Thyroid gland (tissue), 4 donors: ENCODE measurements at regions not wholly inside any gene's neighbourhood (a gene's known extent, or its start where the extent isn't known, plus 50 kb on each side); places are given as distances from the start of the nearest gene placed in this dataset.

Experiments used
- DNase-seq, 2 donors: peaks; one replicate each; pipeline ENCODE4 v3.0.0-alpha.2; 2019
- H3K27ac ChIP-seq, 3 donors: fragments of 200-600 bp; sonication (generic); 1 replicate in 2 of 3; 2 replicates in 1 of 3; pipeline ENCODE4 v1.5.1; 2016 to 2019; ENCODE audit warnings: mild to moderate bottlenecking in 1 of 3, moderate library complexity in 1 of 3
- H3K27me3 ChIP-seq: fragments of 200-600 bp; sonication (generic); one replicate; pipeline ENCODE4 v1.5.1; 2019
- H3K36me3 ChIP-seq, 2 donors: fragments of 200-600 bp; sonication (generic); one replicate each; pipeline ENCODE4 v1.5.1; 2016 to 2019
- H3K4me1 ChIP-seq, 2 donors: fragments of 200-600 bp; sonication (generic); one replicate each; pipeline ENCODE4 v1.5.1; 2017 to 2019
- H3K4me3 ChIP-seq, 3 donors: fragments of 200-600 bp; sonication (generic); replicated peaks in 1 of 3; 1 replicate in 2 of 3; 2 replicates in 1 of 3; pipeline ENCODE4 v1.5.1; 2016; ENCODE audit warnings: mild to moderate bottlenecking in 1 of 3
- H3K9me3 ChIP-seq: fragments of 200-600 bp; sonication (generic); one replicate; pipeline ENCODE4 v1.5.1; 2017
- CTCF ChIP-seq, 6 experiments: fragments of 200-600 bp in 3 of 6; fragments of 450-650 bp in 3 of 6; sonication (generic) in 3 of 6; IDR thresholded peaks; one replicate each; pipeline ENCODE4 v1.5.1; 2016 to 2019; ENCODE audit warnings: antibody characterized with exemption in 6 of 6, mild to moderate bottlenecking in 2 of 6, inconsistent platforms in 1 of 6, moderate library complexity in 1 of 6
- POLR2A ChIP-seq, 2 donors: fragments of 450-650 bp; IDR thresholded peaks; one replicate each; pipeline ENCODE4 v1.6.1; 2017; ENCODE audit warnings: antibody characterized with exemption in 2 of 2, mild to moderate bottlenecking in 2 of 2, moderate library complexity in 1 of 2
- WGBS, 2 donors: methylation state at CpG; one replicate each; pipeline ENCODE4 v1.1.5; 2017; 5-methylcytosine and 5-hydroxymethylcytosine counted together
- intact Hi-C: fragments of 100-400 bp; cut with DNase I; formaldehyde crosslinking; loops from one replicate; pipeline ENCODE4 v1.15.1; 2023

- intact Hi-C loops, result no loop called here
- Histone ChIP-seq H3K4me1 (peaks cover 5% of the 10 kb centered on the region in 2 donors), H3K36me3 (no peaks in the 10 kb centered on the region), H3K27me3 (no peaks in the 10 kb centered on the region), H3K27ac (no peak overlapping the region), H3K9me3 (no peaks in the 10 kb centered on the region), H3K4me3 (no peak overlapping the region)
- DNase-seq, result peak; percentile 49 to 56
- 68 to 72% methylated on average over 5 of the region's 5 CpGs for WGBS, 2 donors
- TF ChIP-seq CTCF (IDR thresholded peaks at IDR 0.05) (no peak), POLR2A (IDR thresholded peaks at IDR 0.05) (no peak)
These were observed 293.1 kb upstream of the LYPLAL1 start for GRCh38 chr1:218880484-218881060.

GRCh38 chr1:218882454-218882853, 291.2 kb upstream of the LYPLAL1 start:
- intact Hi-C loops, result no loop called here

GRCh38 chr1:218886101-218886871, 287.4 kb upstream of the LYPLAL1 start:
- Histone ChIP-seq H3K36me3 (no peaks in the 10 kb centered on the region), H3K9me3 (no peaks in the 10 kb centered on the region)

More at GRCh38 chr1:218882454-218882853, 291.2 kb upstream of the LYPLAL1 start:
- 95 to 97% methylated on average over 6 of the region's 6 CpGs for WGBS, 2 donors
- Histone ChIP-seq H3K27ac (no peak overlapping the region), H3K27me3 (no peaks in the 10 kb centered on the region), H3K9me3 (no peaks in the 10 kb centered on the region), H3K4me1 (peaks cover 5% of the 10 kb centered on the region in 2 donors), H3K4me3 (no peak overlapping the region), H3K36me3 (no peaks in the 10 kb centered on the region)
- TF ChIP-seq POLR2A (IDR thresholded peaks at IDR 0.05) (no peak), CTCF (IDR thresholded peaks at IDR 0.05) (no peak)
- no peak for DNase-seq

GRCh38 chr1:218887141-218887925, 286.3 kb upstream of the LYPLAL1 start:
- intact Hi-C loops, result no loop called here
- Histone ChIP-seq H3K4me3 (no peak overlapping the region), H3K27me3 (no peaks in the 10 kb centered on the region), H3K9me3 (no peaks in the 10 kb centered on the region), H3K36me3 (no peaks in the 10 kb centered on the region), H3K27ac (no peak overlapping the region), H3K4me1 (no peaks in the 10 kb centered on the region)
- TF ChIP-seq POLR2A (IDR thresholded peaks at IDR 0.05) (no peak), CTCF (IDR thresholded peaks at IDR 0.05) (no peak)
- 79 to 82% methylated on average over 5 of the region's 5 CpGs for WGBS, 2 donors
- DNase-seq, result no peak

More at GRCh38 chr1:218886101-218886871, 287.4 kb upstream of the LYPLAL1 start:
- no peak overlapping the region for H3K27ac ChIP-seq
- TF ChIP-seq POLR2A (IDR thresholded peaks at IDR 0.05) (no peak), CTCF (IDR thresholded peaks at IDR 0.05) (no peak)
- H3K27me3 ChIP-seq, result no peaks in the 10 kb centered on the region
- intact Hi-C loops, result no loop called here
- 33 to 36% methylated on average over 6 of the region's 6 CpGs for WGBS, 2 donors
- no peaks in the 10 kb centered on the region for H3K4me1 ChIP-seq
- DNase-seq, result peak; percentile 81 to 88
- no peak overlapping the region for H3K4me3 ChIP-seq
